Chondrocyte (in vitro differentiated cells): ENCODE measurements at regions not wholly inside any gene's neighbourhood (a gene's known extent, or its start where the extent isn't known, plus 50 kb on each side); places are given as distances from the start of the nearest gene placed in this dataset.
"Not testable (repeated sequence)": the region's sequence is repeated elsewhere in the genome, so short reads cannot be mapped to it uniquely, and the experiment has no call there.

ENCODE experiments used
- DNase-seq: peaks from one replicate; pipeline ENCODE4 v3.0.0; 2021; ENCODE audit warnings: mixed read lengths, low spot score
- H3K27ac Mint-ChIP-seq: one replicate; pipeline ENCODE4 v1.8.0; 2021; ENCODE audit warnings: mild to moderate bottlenecking, moderate library complexity, mixed read lengths; ENCODE audit not compliant: unreplicated experiment
- H3K27me3 Mint-ChIP-seq: 2 replicates; pipeline ENCODE4 v1.8.0; 2021; ENCODE audit warnings: low read depth, mixed read lengths
- H3K36me3 Mint-ChIP-seq: 2 replicates; pipeline ENCODE4 v1.8.0; 2021; ENCODE audit warnings: low read depth, mixed read lengths
- H3K4me1 Mint-ChIP-seq: 2 replicates; pipeline ENCODE4 v1.8.0; 2021; ENCODE audit warnings: low read depth, mild to moderate bottlenecking, mixed read lengths
- H3K4me3 Mint-ChIP-seq: one replicate; pipeline ENCODE4 v1.8.0; 2021; ENCODE audit warnings: mild to moderate bottlenecking, moderate library complexity, mixed read lengths; ENCODE audit not compliant: unreplicated experiment
- H3K9me3 Mint-ChIP-seq: 2 replicates; pipeline ENCODE4 v1.8.0; 2021; ENCODE audit warnings: low read depth, mixed read lengths
- TF ChIP-seq, protein P1 (sequence below): fragments of 200-600 bp; sonication (generic); IDR thresholded peaks from 2 replicates; pipeline ENCODE4 v1.5.0; 2021; ENCODE audit warnings: antibody characterized with exemption, mild to moderate bottlenecking, moderate library complexity

DNA sequence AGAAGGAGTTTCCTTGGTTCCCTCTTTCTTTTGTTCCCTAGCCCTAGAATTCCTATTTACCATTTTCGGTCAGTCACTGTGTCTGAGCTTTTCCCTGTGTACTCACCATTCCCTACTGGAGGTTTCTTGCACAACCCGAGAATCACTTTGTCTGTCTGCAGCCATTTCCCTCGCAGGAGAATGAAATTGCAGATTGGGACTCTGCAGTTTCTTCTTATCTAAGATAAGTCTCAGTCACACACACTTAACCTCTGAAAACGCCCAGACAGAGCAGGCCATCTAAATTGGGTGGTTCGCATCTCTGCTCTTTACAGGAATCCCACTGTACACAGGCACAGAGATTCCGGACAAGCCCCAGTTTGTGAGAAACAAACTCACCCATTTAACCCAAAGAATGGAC lies 58.6 kb upstream of the CNTNAP2 start:
- no peak for DNase-seq
- Mint-ChIP-seq H3K9me3 (peaks cover 17% of the 10 kb centered on the region), H3K4me1 (no peaks in the 10 kb centered on the region), H3K27ac (no peak overlapping the region), H3K4me3 (no peak overlapping the region), H3K36me3 (no peaks in the 10 kb centered on the region), H3K27me3 (no peaks in the 10 kb centered on the region)
- TF ChIP-seq, protein P1, sequence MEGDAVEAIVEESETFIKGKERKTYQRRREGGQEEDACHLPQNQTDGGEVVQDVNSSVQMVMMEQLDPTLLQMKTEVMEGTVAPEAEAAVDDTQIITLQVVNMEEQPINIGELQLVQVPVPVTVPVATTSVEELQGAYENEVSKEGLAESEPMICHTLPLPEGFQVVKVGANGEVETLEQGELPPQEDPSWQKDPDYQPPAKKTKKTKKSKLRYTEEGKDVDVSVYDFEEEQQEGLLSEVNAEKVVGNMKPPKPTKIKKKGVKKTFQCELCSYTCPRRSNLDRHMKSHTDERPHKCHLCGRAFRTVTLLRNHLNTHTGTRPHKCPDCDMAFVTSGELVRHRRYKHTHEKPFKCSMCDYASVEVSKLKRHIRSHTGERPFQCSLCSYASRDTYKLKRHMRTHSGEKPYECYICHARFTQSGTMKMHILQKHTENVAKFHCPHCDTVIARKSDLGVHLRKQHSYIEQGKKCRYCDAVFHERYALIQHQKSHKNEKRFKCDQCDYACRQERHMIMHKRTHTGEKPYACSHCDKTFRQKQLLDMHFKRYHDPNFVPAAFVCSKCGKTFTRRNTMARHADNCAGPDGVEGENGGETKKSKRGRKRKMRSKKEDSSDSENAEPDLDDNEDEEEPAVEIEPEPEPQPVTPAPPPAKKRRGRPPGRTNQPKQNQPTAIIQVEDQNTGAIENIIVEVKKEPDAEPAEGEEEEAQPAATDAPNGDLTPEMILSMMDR: no peak

DNA sequence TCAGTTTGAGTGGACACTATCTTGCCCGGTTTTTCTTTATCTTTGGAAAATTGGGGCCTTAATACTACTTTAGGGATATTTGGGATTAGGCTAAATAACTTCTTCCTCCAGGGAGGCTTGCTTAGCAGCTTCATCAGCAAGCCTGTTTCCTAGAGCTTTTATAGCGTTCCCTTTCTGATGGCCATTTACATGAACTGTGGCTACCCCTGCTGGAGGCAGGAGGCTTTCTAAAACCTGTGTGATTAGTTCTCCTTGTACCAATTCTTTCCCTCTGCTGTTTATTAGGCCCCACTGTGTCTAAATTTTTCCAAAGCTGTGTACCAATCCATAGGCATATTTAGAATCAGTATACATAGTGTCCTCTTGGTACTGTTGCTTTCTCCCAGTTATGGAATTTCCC lies 61.7 kb upstream of the CNTNAP2 start:
- no peak for DNase-seq
- Mint-ChIP-seq H3K9me3 (peaks cover 24% of the 10 kb centered on the region), H3K36me3 (no peaks in the 10 kb centered on the region), H3K27me3 (no peaks in the 10 kb centered on the region), H3K27ac (no peak overlapping the region), H3K4me1 (no peaks in the 10 kb centered on the region), H3K4me3 (no peak overlapping the region)
- TF ChIP-seq, protein P1: no peak

DNA sequence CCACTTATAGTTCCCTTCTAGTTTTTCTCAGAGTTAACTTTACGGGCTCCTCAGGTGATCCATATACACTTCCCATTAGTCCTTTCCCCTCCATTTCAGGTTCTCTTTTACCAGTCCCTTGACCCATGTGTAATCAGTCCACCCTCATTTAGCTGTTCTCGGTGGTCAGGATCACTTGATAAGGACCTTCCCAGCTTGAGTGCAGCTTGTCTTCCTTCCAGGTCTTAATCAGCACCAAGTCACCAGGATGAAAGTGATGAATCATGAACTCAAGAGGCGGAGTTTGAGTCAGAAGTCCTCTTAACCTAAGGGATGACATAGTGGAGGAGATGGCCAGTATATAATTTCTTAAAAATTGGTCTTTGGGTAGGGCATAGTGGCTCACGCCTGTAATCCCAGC lies 63.1 kb upstream of the CNTNAP2 start:
- Mint-ChIP-seq H3K4me3 (no peak overlapping the region), H3K27me3 (no peaks in the 10 kb centered on the region), H3K4me1 (no peaks in the 10 kb centered on the region), H3K27ac (no peak overlapping the region), H3K36me3 (no peaks in the 10 kb centered on the region), H3K9me3 (peaks cover 24% of the 10 kb centered on the region)
- TF ChIP-seq, protein P1: no peak
- no peak for DNase-seq

DNA sequence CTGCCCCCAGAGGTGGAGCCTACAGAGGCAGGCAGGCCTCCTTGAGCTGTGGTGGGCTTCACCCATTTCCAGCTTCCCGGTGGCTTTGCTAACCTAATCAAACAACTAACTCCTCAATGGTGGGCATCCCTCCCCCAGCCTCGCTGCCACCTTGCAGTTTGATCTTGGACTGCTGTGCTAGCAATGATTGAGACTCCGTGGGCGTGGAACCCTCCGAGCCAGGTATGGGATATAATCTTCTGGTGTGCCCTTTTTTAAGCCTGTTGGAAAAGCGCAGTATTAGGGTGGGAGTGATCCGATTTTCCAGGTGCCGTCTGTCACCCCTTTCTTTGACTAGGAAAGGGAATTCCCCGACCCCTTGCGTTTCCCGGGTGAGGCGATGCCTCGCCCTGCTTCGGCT lies 73.3 kb upstream of the CNTNAP2 start:
- not testable (repeated sequence) for H3K4me3 Mint-ChIP-seq, DNase-seq, H3K36me3 Mint-ChIP-seq, H3K27me3 Mint-ChIP-seq, H3K27ac Mint-ChIP-seq, H3K4me1 Mint-ChIP-seq
- H3K9me3 Mint-ChIP-seq: peaks cover 20% of the 10 kb centered on the region

DNA sequence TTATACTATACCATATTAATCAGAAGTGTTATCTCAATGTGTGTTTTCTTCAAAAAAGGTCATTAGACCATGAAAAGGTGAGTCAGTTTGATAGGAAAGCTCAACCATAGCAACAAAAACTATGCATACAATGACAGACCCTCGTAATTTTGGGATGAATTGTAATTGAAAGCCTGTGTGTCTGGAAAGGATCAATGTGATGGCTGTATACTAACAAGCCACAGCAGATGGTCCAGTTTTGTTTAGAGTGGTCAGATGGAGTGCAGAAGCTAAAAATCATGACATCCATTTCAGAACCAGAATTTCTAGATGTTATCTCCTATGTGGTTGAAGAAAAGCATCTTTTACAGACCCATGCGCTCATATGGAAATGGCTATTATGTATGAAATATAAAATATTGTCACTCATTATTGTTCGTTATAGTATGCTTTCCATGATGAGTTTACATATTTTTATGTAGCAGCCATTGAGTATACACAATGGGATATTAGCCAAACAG lies 88.3 kb upstream of the CNTNAP2 start:
- TF ChIP-seq, protein P1: no peak
- no peak for DNase-seq
- Mint-ChIP-seq H3K4me1 (no peaks in the 10 kb centered on the region), H3K36me3 (no peaks in the 10 kb centered on the region), H3K27ac (no peak overlapping the region), H3K27me3 (no peaks in the 10 kb centered on the region), H3K4me3 (no peak overlapping the region), H3K9me3 (peaks cover 16% of the 10 kb centered on the region)

DNA sequence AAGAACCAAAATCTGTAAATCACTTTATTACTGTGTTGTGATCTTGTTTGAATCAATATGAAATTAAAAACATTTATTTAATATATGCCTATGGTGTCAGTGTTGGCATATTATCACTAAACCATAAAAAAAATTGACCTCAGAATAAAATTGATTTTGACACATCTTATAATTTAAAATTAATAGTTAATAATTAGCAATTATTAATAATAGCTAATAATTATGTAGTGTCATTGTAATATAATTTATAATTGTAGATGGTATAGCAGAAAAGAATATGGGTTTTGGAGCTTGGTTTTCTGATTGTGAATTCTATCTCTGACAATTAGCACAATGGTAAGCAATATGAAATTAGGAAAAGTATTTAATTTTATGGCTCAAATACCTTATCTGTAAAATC lies 89.4 kb upstream of the CNTNAP2 start:
- Mint-ChIP-seq H3K27me3 (no peaks in the 10 kb centered on the region), H3K4me3 (no peak overlapping the region), H3K36me3 (no peaks in the 10 kb centered on the region), H3K9me3 (peaks cover 16% of the 10 kb centered on the region), H3K4me1 (no peaks in the 10 kb centered on the region), H3K27ac (no peak overlapping the region)
- no peak for DNase-seq
- TF ChIP-seq, protein P1: no peak
